Immature natural killer cell (primary cell): ENCODE measurements at regions not wholly inside any gene's neighbourhood (a gene's known extent, or its start where the extent isn't known, plus 50 kb on each side); places are given as distances from the start of the nearest gene placed in this dataset.

Source experiments
- DNase-seq, 3 donors: peaks; one replicate each; pipeline ENCODE4 v3.0.0; 2022; ENCODE audit warnings: mixed read lengths in 1 of 3
- H3K27ac Mint-ChIP-seq, 6 donors: one replicate each; pipeline ENCODE4 v1.8.0; 2020; ENCODE audit warnings: mixed read lengths in 6 of 6, mild to moderate bottlenecking in 5 of 6, inconsistent platforms in 4 of 6, moderate library complexity in 3 of 6
- H3K27me3 Mint-ChIP-seq, 3 donors: one replicate each; pipeline ENCODE4 v1.8.0; 2020 to 2021; ENCODE audit warnings: low read depth in 3 of 3, mild to moderate bottlenecking in 3 of 3, mixed read lengths in 3 of 3, moderate library complexity in 3 of 3, inconsistent platforms in 1 of 3
- H3K36me3 Mint-ChIP-seq, 3 donors: one replicate each; pipeline ENCODE4 v1.8.0; 2020; ENCODE audit warnings: mixed read lengths in 3 of 3, inconsistent platforms in 2 of 3, mild to moderate bottlenecking in 2 of 3
- H3K4me1 Mint-ChIP-seq, 2 donors: one replicate each; pipeline ENCODE4 v1.8.0; 2020; ENCODE audit warnings: inconsistent platforms in 2 of 2, mild to moderate bottlenecking in 2 of 2, mixed read lengths in 2 of 2, moderate library complexity in 1 of 2
- H3K4me3 Mint-ChIP-seq, 5 donors: one replicate each; pipeline ENCODE4 v1.8.0; 2020; ENCODE audit warnings: mild to moderate bottlenecking in 5 of 5, mixed read lengths in 5 of 5, inconsistent platforms in 3 of 5, moderate library complexity in 3 of 5
- H3K9me3 Mint-ChIP-seq, 6 donors: one replicate each; pipeline ENCODE4 v1.8.0; 2020; ENCODE audit warnings: mild to moderate bottlenecking in 6 of 6, mixed read lengths in 6 of 6, inconsistent platforms in 4 of 6, moderate library complexity in 3 of 6

- Mint-ChIP-seq H3K4me1 (no peaks in the 10 kb centered on the region), H3K36me3 (no peaks in the 10 kb centered on the region), H3K27ac (no peak overlapping the region), H3K9me3 (no peaks in the 10 kb centered on the region), H3K27me3 (peaks cover 5 to 12% (median 6%) of the 10 kb centered on the region in 3 donors), H3K4me3 (no peak overlapping the region)
- DNase-seq, result no peak
Observed at GRCh38 chr17:13074026-13074425, 56.2 kb upstream of the ELAC2 start.

DNA sequence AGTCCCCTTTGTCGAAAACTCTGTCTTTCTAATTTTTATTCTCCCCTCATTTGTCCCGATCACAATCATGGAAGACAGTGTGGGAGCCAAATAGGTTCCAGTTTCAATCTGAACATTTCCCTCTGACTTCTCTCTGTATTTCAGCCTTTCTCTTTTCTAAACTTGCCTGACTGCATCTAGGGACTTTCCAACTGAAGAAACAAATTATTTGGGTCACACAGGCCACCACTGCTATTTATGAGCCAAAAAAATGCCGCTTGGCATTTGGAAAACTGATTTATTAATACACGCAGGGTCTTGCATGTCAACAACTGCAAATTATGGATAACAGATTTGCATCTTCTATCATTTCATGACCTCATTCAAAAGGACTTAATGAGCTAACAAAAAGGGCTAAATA is 55.2 kb upstream of the ELAC2 start:
- Mint-ChIP-seq H3K9me3 (no peaks in the 10 kb centered on the region), H3K36me3 (no peaks in the 10 kb centered on the region), H3K27me3 (peaks cover 5 to 12% (median 7%) of the 10 kb centered on the region in 3 donors), H3K4me1 (no peaks in the 10 kb centered on the region), H3K27ac (no peak overlapping the region), H3K4me3 (no peak overlapping the region)
- DNase-seq, result no peak

DNA sequence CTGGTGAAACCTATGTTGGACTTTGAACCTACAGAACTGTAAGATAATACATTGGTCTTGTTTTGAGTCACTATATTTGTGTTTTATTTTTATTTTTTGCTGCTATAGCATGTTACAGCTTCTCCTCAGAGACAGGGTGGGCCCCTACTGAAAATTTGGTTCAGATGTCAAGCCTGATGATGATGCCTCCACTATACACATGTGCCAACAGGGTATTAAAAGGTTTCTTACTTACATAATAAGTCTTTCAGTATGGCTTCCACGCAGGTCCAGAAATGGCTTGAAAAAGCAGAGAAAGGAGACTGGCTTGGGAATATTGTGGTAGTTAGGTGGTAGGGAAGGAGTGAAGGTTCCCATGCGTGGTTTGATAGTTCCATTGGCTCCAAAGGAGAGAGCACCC is 52.9 kb upstream of the ELAC2 start:
- Mint-ChIP-seq H3K4me1 (no peaks in the 10 kb centered on the region), H3K36me3 (no peaks in the 10 kb centered on the region), H3K27ac (no peak overlapping the region), H3K4me3 (no peak overlapping the region), H3K27me3 (peaks cover 5 to 12% (median 9%) of the 10 kb centered on the region in 3 donors), H3K9me3 (no peaks in the 10 kb centered on the region)
- no peak for DNase-seq

DNA sequence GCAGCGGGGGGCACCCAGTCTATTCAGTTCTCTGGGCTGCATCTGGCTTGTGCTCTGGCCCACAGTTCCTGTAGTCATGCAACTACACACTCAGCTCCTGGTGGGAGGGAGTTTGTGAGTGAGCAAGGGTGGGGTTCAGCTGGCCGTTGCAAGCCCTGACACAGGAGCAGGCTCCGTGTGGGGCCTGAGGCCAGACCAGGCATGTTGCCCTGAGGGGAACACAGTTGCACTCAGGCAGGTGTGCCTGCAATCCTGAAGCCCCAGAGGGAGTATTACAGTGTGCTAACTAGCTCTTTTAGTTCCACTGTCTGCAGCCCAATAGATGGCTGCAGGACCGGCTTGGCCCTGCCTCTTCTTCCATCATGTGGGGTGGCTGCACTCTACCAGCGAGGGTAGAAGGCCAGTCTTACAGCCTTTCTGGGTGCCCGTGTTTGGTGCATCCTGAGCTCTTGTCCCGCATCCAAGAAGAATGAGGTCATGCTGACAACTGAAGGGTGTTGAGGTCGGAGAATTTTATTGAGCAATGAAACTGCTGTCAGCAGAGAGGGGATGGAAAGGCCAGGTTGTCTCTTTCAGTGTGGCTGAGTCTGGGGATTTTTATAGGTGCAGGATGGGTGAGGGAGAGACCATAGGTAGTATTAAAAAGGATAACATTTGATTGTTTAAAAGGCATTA is 49.9 kb upstream of the ELAC2 start:
- Mint-ChIP-seq H3K4me1 (no peaks in the 10 kb centered on the region), H3K27ac (no peak overlapping the region), H3K9me3 (no peaks in the 10 kb centered on the region), H3K36me3 (no peaks in the 10 kb centered on the region), H3K27me3 (peaks cover 4 to 9% (median 5%) of the 10 kb centered on the region in 3 donors), H3K4me3 (no peak overlapping the region)
- no peak for DNase-seq
